DND-41 (cell line): ENCODE measurements at regions not wholly inside any gene's neighbourhood (a gene's known extent, or its start where the extent isn't known, plus 50 kb on each side); places are given as distances from the start of the nearest gene placed in this dataset.

ENCODE experiments used
- ATAC-seq: fragments of 200-7000 bp; cut with Tn5 transposase; 3 replicates; pipeline ENCODE4 v1.9.1; 2021; ENCODE audit warnings: low read depth; ENCODE audit not compliant: insufficient read depth
- DNase-seq: peaks from one replicate; pipeline ENCODE4 v3.0.0-alpha.2; 2020
- H2AFZ ChIP-seq: 2 replicates; pipeline ENCODE4 v1.6.0; 2012; ENCODE audit warnings: low read depth, low read length
- H3K27ac ChIP-seq: 2 replicates; pipeline ENCODE4 v1.5.1; 2012; ENCODE audit warnings: low read length, inconsistent platforms
- H3K27me3 ChIP-seq: fragments of 200-600 bp; sonication (generic); 2 replicates; pipeline ENCODE4 v1.6.0; 2012; ENCODE audit warnings: low read length, mild to moderate bottlenecking, inconsistent platforms; ENCODE audit not compliant: insufficient read depth, poor library complexity
- H3K36me3 ChIP-seq: 2 replicates; pipeline ENCODE4 v1.5.1; 2012; ENCODE audit warnings: low read length, inconsistent platforms; ENCODE audit not compliant: insufficient read depth
- H3K4me1 ChIP-seq: 2 replicates; pipeline ENCODE4 v1.5.1; 2012; ENCODE audit warnings: mild to moderate bottlenecking, low read length; ENCODE audit not compliant: insufficient read depth
- H3K4me2 ChIP-seq: 2 replicates; pipeline ENCODE4 v1.6.0; 2012; ENCODE audit warnings: mild to moderate bottlenecking, moderate library complexity, low read length, inconsistent platforms; ENCODE audit not compliant: insufficient read depth
- H3K4me3 ChIP-seq, 2 experiments: fragments of 200-600 bp in 1 of 2; shearing (Covaris generic) in 1 of 2; 2 replicates each; pipeline ENCODE4 v1.5.1; 2012 to 2016; ENCODE audit warnings: inconsistent platforms in 2 of 2, low read length in 2 of 2, mild to moderate bottlenecking in 2 of 2, low read depth in 1 of 2, moderate library complexity in 1 of 2
- H3K79me2 ChIP-seq: 2 replicates; pipeline ENCODE4 v1.6.0; 2012; ENCODE audit warnings: low read length, inconsistent platforms; ENCODE audit not compliant: insufficient read depth
- H3K9ac ChIP-seq: 2 replicates; pipeline ENCODE4 v1.6.0; 2012; ENCODE audit warnings: low read depth, mild to moderate bottlenecking, inconsistent platforms, low read length, moderate library complexity
- H3K9me3 ChIP-seq: 2 replicates; pipeline ENCODE4 v1.5.1; 2012; ENCODE audit warnings: low read length, moderate library complexity, mild to moderate bottlenecking, inconsistent platforms; ENCODE audit not compliant: insufficient read depth, severe bottlenecking
- H4K20me1 ChIP-seq: 2 replicates; pipeline ENCODE4 v1.6.0; 2012; ENCODE audit warnings: low read length; ENCODE audit not compliant: insufficient read depth
- EZH2 ChIP-seq: IDR thresholded peaks from 3 replicates; pipeline ENCODE4 v1.6.1; 2012; ENCODE audit warnings: borderline replicate concordance, low read depth, mild to moderate bottlenecking, moderate library complexity, low read length, inconsistent platforms; ENCODE audit not compliant: severe bottlenecking
- TF ChIP-seq, protein P1 (sequence below): IDR thresholded peaks from 2 replicates; pipeline ENCODE4 v1.5.1; 2012; ENCODE audit warnings: borderline replicate concordance, low read length, moderate library complexity, mild to moderate bottlenecking; ENCODE audit not compliant: poor library complexity, severe bottlenecking; ENCODE audit errors: extremely low read depth

DNA sequence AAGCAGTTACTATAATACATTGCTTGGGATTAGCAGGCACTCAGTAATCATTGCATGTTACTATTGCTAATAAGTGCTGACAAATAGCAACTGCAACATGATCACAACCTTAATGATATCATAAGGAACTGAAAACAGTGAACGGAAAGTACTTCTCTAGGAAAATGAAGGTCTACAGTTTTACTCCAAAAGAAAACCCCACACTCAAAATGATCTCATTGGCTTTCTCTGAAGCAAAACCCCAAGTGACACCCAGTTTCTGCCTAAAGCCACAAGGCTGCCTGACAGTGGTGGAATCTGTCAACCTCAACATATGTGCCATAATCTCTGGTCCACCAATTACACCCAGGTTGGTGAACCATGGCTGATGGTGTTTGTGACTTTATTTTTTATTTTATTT is 137.6 kb downstream of the PTGER3 start:
- peak overlapping the region; percentile 66 for H3K27ac ChIP-seq
- no peaks in the 10 kb centered on the region for H3K27me3 ChIP-seq
- DNase-seq (peak; percentile 51), ATAC-seq (peak; percentile 71)
- H4K20me1 ChIP-seq: no peaks in the 10 kb centered on the region
- H3K9me3 ChIP-seq: no peaks in the 10 kb centered on the region
- H3K36me3 ChIP-seq: no peaks in the 10 kb centered on the region
- no peaks in the 10 kb centered on the region for H3K79me2 ChIP-seq
- no peak overlapping the region for H3K4me3 ChIP-seq
- no peak for TF ChIP-seq EZH2
- TF ChIP-seq, protein P1, sequence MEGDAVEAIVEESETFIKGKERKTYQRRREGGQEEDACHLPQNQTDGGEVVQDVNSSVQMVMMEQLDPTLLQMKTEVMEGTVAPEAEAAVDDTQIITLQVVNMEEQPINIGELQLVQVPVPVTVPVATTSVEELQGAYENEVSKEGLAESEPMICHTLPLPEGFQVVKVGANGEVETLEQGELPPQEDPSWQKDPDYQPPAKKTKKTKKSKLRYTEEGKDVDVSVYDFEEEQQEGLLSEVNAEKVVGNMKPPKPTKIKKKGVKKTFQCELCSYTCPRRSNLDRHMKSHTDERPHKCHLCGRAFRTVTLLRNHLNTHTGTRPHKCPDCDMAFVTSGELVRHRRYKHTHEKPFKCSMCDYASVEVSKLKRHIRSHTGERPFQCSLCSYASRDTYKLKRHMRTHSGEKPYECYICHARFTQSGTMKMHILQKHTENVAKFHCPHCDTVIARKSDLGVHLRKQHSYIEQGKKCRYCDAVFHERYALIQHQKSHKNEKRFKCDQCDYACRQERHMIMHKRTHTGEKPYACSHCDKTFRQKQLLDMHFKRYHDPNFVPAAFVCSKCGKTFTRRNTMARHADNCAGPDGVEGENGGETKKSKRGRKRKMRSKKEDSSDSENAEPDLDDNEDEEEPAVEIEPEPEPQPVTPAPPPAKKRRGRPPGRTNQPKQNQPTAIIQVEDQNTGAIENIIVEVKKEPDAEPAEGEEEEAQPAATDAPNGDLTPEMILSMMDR: no peak
- peaks cover 47% of the 10 kb centered on the region for H3K4me1 ChIP-seq
- H3K4me2 ChIP-seq: peak overlapping the region; percentile 40; the same call in 1 of the 2 replicates
- no peak overlapping the region; the same call in 1 of the 2 replicates for H3K9ac ChIP-seq
- H2AFZ ChIP-seq: no peak overlapping the region

GRCh38 chr1:70911861-70912260 is 135.8 kb downstream of the PTGER3 start:
- Histone ChIP-seq H3K4me2 (no peak overlapping the region), H3K9ac (no peak overlapping the region), H3K4me1 (peaks cover 66% of the 10 kb centered on the region), H2AFZ (no peak overlapping the region), H3K9me3 (no peaks in the 10 kb centered on the region), H3K27me3 (no peaks in the 10 kb centered on the region), H4K20me1 (no peaks in the 10 kb centered on the region), H3K4me3 (no peak overlapping the region), H3K27ac (no peak overlapping the region), H3K79me2 (no peaks in the 10 kb centered on the region), H3K36me3 (no peaks in the 10 kb centered on the region)
- ATAC-seq (no peak), DNase-seq (no peak)
- no peak for TF ChIP-seq EZH2
- TF ChIP-seq, protein P1: no peak

- Histone ChIP-seq H3K9me3 (no peaks in the 10 kb centered on the region), H3K27ac (no peak overlapping the region), H4K20me1 (no peaks in the 10 kb centered on the region), H3K4me2 (no peak overlapping the region), H2AFZ (no peak overlapping the region), H3K79me2 (no peaks in the 10 kb centered on the region), H3K4me1 (peaks cover 52% of the 10 kb centered on the region), H3K9ac (no peak overlapping the region), H3K36me3 (no peaks in the 10 kb centered on the region), H3K27me3 (no peaks in the 10 kb centered on the region), H3K4me3 (no peak overlapping the region)
- no peak for ATAC-seq
- no peak for DNase-seq
- no peak for TF ChIP-seq EZH2
- TF ChIP-seq, protein P1: no peak
These were observed 133.4 kb downstream of the PTGER3 start for GRCh38 chr1:70914224-70914623.
